ENCODE measurements at regions not wholly inside any gene's neighbourhood (a gene's known extent, or its start where the extent isn't known, plus 50 kb on each side); places are given as distances from the start of the nearest gene placed in this dataset.
A peak's percentile ranks its signal among the peaks of the same experiment; 100 is the strongest.

- H3K4me1 ChIP-seq (ENCODE audit: control insufficient read depth in 1 of 2, insufficient read depth in 2 of 2, low read length in 2 of 2), result no peaks in the 10 kb centered on the region
- H3K79me1 ChIP-seq (ENCODE audit: low read length), result no peaks in the 10 kb centered on the region
- no peaks in the 10 kb centered on the region for H3K27me3 ChIP-seq (ENCODE audit: insufficient read depth, low read length)
- H3K4me3 ChIP-seq (ENCODE audit: low read depth, low read length), result no peak overlapping the region
- H2AFZ ChIP-seq (ENCODE audit: insufficient read depth, low read length, poor library complexity), result no peak overlapping the region
- H3K23ac ChIP-seq (ENCODE audit: low read length), result no peak overlapping the region
- no peaks in the 10 kb centered on the region for H3K36me3 ChIP-seq (ENCODE audit: control insufficient read depth in 1 of 2, insufficient read depth in 2 of 2, low read length in 2 of 2)
- H3K27ac ChIP-seq (ENCODE audit: low read depth, low read length), result no peak overlapping the region
- no peak overlapping the region for H2BK120ac ChIP-seq (ENCODE audit: insufficient read depth, low read length, poor library complexity)
- no peak overlapping the region for H3K4ac ChIP-seq (ENCODE audit: low read depth, low read length)
- H2BK5ac ChIP-seq (ENCODE audit: low read depth, low read length, poor library complexity), result no peak overlapping the region
- H4K12ac ChIP-seq (ENCODE audit: low read depth, low read length), result no peak overlapping the region
- H3K9ac ChIP-seq (ENCODE audit: low read length), result no peak overlapping the region
- H3K4me2 ChIP-seq (ENCODE audit: low read length), result no peak overlapping the region
- no CpG with 5 or more reads among the region's 4 CpGs for WGBS (ENCODE audit: extremely low coverage, insufficient coverage, insufficient read length)
- no peak overlapping the region for H4K8ac ChIP-seq (ENCODE audit: low read depth, low read length)
- no peak overlapping the region for H2AK5ac ChIP-seq (ENCODE audit: low read length)
- no peak overlapping the region for H3K14ac ChIP-seq (ENCODE audit: low read length)
- no peak overlapping the region for H4K91ac ChIP-seq (ENCODE audit: low read depth, low read length)
- H3K9me3 ChIP-seq (ENCODE audit: insufficient read depth, low read depth, low read length), result no peaks in the 10 kb centered on the region
- H3K79me2 ChIP-seq (ENCODE audit: control insufficient read depth, insufficient read depth, low read length, poor library complexity), result no peaks in the 10 kb centered on the region
- H3K18ac ChIP-seq (ENCODE audit: low read length), result no peak overlapping the region
- no peak overlapping the region for H2BK12ac ChIP-seq (ENCODE audit: low read length)
- DNase-seq, result no peak
Observed at GRCh38 chr13:42685751-42686150, 95.6 kb upstream of the FAM216B start.

- H4K91ac ChIP-seq (ENCODE audit: low read depth, low read length), result no peak overlapping the region
Observed at GRCh38 chr13:42686165-42686564, 95.2 kb upstream of the FAM216B start.

DNA sequence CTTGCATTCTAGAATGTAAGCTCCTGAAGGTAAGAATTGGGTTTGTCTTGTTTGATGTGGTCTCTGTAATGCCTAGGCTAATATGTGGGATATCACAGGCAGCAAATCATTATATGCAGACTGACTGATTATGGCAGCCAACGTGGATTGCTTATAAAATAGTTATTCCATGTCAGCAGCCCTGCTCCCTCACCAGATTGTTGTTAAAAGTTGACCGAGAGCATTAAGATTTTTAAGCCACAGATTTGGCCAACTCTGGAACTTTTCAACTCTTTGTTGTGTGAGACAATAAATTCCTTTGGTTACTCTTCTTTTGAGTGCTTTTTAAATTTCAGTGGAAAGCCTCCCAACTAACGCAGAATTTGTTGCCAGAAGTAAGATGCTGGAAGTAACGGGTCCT is 92.6 kb upstream of the FAM216B start:
- WGBS (ENCODE audit: extremely low coverage, insufficient coverage, insufficient read length), result no CpG with 5 or more reads among the region's 4 CpGs
- H3K4ac ChIP-seq (ENCODE audit: low read depth, low read length), result no peak overlapping the region
- no peaks in the 10 kb centered on the region for H3K79me2 ChIP-seq (ENCODE audit: control insufficient read depth, insufficient read depth, low read length, poor library complexity)
- no peak overlapping the region for H3K23ac ChIP-seq (ENCODE audit: low read length)
- no peak overlapping the region for H3K27ac ChIP-seq (ENCODE audit: low read depth, low read length)
- H4K8ac ChIP-seq (ENCODE audit: low read depth, low read length), result no peak overlapping the region
- H3K4me2 ChIP-seq (ENCODE audit: low read length), result no peak overlapping the region
- H3K4me3 ChIP-seq (ENCODE audit: low read depth, low read length), result no peak overlapping the region
- no peak overlapping the region for H2BK120ac ChIP-seq (ENCODE audit: insufficient read depth, low read length, poor library complexity)
- H4K91ac ChIP-seq (ENCODE audit: low read depth, low read length), result no peak overlapping the region
- H3K9ac ChIP-seq (ENCODE audit: low read length), result no peak overlapping the region
- no peak overlapping the region for H2BK5ac ChIP-seq (ENCODE audit: low read depth, low read length, poor library complexity)
- H3K18ac ChIP-seq (ENCODE audit: low read length), result no peak overlapping the region
- H2AFZ ChIP-seq (ENCODE audit: insufficient read depth, low read length, poor library complexity), result no peak overlapping the region
- H3K36me3 ChIP-seq (ENCODE audit: control insufficient read depth in 1 of 2, insufficient read depth in 2 of 2, low read length in 2 of 2), result no peaks in the 10 kb centered on the region
- H3K9me3 ChIP-seq (ENCODE audit: insufficient read depth, low read depth, low read length), result no peaks in the 10 kb centered on the region
- H3K14ac ChIP-seq (ENCODE audit: low read length), result no peak overlapping the region
- H3K27me3 ChIP-seq (ENCODE audit: insufficient read depth, low read length), result no peaks in the 10 kb centered on the region
- H4K12ac ChIP-seq (ENCODE audit: low read depth, low read length), result no peak overlapping the region
- H2AK5ac ChIP-seq (ENCODE audit: low read length), result no peak overlapping the region
- DNase-seq, result no peak
- H3K79me1 ChIP-seq (ENCODE audit: low read length), result no peaks in the 10 kb centered on the region
- H2BK12ac ChIP-seq (ENCODE audit: low read length), result no peak overlapping the region
- H3K4me1 ChIP-seq (ENCODE audit: control insufficient read depth in 1 of 2, insufficient read depth in 2 of 2, low read length in 2 of 2), result no peaks in the 10 kb centered on the region

More at GRCh38 chr13:42686165-42686564, 95.2 kb upstream of the FAM216B start:
- H2BK12ac ChIP-seq (ENCODE audit: low read length), result no peak overlapping the region
- no peak overlapping the region for H4K8ac ChIP-seq (ENCODE audit: low read depth, low read length)
- no peak overlapping the region for H2BK5ac ChIP-seq (ENCODE audit: low read depth, low read length, poor library complexity)
- H3K14ac ChIP-seq (ENCODE audit: low read length), result no peak overlapping the region
- no peak overlapping the region for H2AFZ ChIP-seq (ENCODE audit: insufficient read depth, low read length, poor library complexity)
- H3K18ac ChIP-seq (ENCODE audit: low read length), result no peak overlapping the region
- H3K4me3 ChIP-seq (ENCODE audit: low read depth, low read length), result no peak overlapping the region
- no peak overlapping the region for H3K23ac ChIP-seq (ENCODE audit: low read length)
- H3K27ac ChIP-seq (ENCODE audit: low read depth, low read length), result no peak overlapping the region
- no peak overlapping the region for H2BK120ac ChIP-seq (ENCODE audit: insufficient read depth, low read length, poor library complexity)
- H3K4me2 ChIP-seq (ENCODE audit: low read length), result no peak overlapping the region
- no peak overlapping the region for H3K4ac ChIP-seq (ENCODE audit: low read depth, low read length)
- H3K4me1 ChIP-seq (ENCODE audit: control insufficient read depth in 1 of 2, insufficient read depth in 2 of 2, low read length in 2 of 2), result no peaks in the 10 kb centered on the region
- H3K79me1 ChIP-seq (ENCODE audit: low read length), result no peaks in the 10 kb centered on the region
- no peak overlapping the region for H3K9ac ChIP-seq (ENCODE audit: low read length)
- H3K36me3 ChIP-seq (ENCODE audit: control insufficient read depth in 1 of 2, insufficient read depth in 2 of 2, low read length in 2 of 2), result no peaks in the 10 kb centered on the region
- no peak overlapping the region for H2AK5ac ChIP-seq (ENCODE audit: low read length)
- no peak for DNase-seq
- no peaks in the 10 kb centered on the region for H3K27me3 ChIP-seq (ENCODE audit: insufficient read depth, low read length)
- no peak overlapping the region for H4K12ac ChIP-seq (ENCODE audit: low read depth, low read length)
- no peaks in the 10 kb centered on the region for H3K9me3 ChIP-seq (ENCODE audit: insufficient read depth, low read depth, low read length)
- H3K79me2 ChIP-seq (ENCODE audit: control insufficient read depth, insufficient read depth, low read length, poor library complexity), result no peaks in the 10 kb centered on the region

GRCh38 chr13:42696191-42696590 is 85.2 kb upstream of the FAM216B start:
- no peak overlapping the region for H3K18ac ChIP-seq (ENCODE audit: low read length)
- H3K27ac ChIP-seq (ENCODE audit: low read depth, low read length), result no peak overlapping the region
- no peaks in the 10 kb centered on the region for H3K36me3 ChIP-seq (ENCODE audit: control insufficient read depth in 1 of 2, insufficient read depth in 2 of 2, low read length in 2 of 2)
- H2AK5ac ChIP-seq (ENCODE audit: low read length), result no peak overlapping the region
- no peak overlapping the region for H3K4me2 ChIP-seq (ENCODE audit: low read length)
- no peak overlapping the region for H2BK12ac ChIP-seq (ENCODE audit: low read length)
- no peaks in the 10 kb centered on the region for H3K79me1 ChIP-seq (ENCODE audit: low read length)
- H3K4me3 ChIP-seq (ENCODE audit: low read depth, low read length), result no peak overlapping the region
- no peak overlapping the region for H2BK5ac ChIP-seq (ENCODE audit: low read depth, low read length, poor library complexity)
- H3K9me3 ChIP-seq (ENCODE audit: insufficient read depth, low read depth, low read length), result no peaks in the 10 kb centered on the region
- H3K79me2 ChIP-seq (ENCODE audit: control insufficient read depth, insufficient read depth, low read length, poor library complexity), result no peaks in the 10 kb centered on the region
- H2AFZ ChIP-seq (ENCODE audit: insufficient read depth, low read length, poor library complexity), result no peak overlapping the region
- no peak overlapping the region for H2BK120ac ChIP-seq (ENCODE audit: insufficient read depth, low read length, poor library complexity)
- H3K9ac ChIP-seq (ENCODE audit: low read length), result no peak overlapping the region
- no peak overlapping the region for H3K23ac ChIP-seq (ENCODE audit: low read length)
- H3K4ac ChIP-seq (ENCODE audit: low read depth, low read length), result no peak overlapping the region
- no peaks in the 10 kb centered on the region for H3K27me3 ChIP-seq (ENCODE audit: insufficient read depth, low read length)
- H4K91ac ChIP-seq (ENCODE audit: low read depth, low read length), result no peak overlapping the region
- H4K12ac ChIP-seq (ENCODE audit: low read depth, low read length), result no peak overlapping the region
- H3K4me1 ChIP-seq (ENCODE audit: control insufficient read depth in 1 of 2, insufficient read depth in 2 of 2, low read length in 2 of 2), result no peaks in the 10 kb centered on the region
- H3K14ac ChIP-seq (ENCODE audit: low read length), result no peak overlapping the region
- peak; percentile 3 to 37 for DNase-seq
- no peak overlapping the region for H4K8ac ChIP-seq (ENCODE audit: low read depth, low read length)
- WGBS (ENCODE audit: extremely low coverage, insufficient coverage, insufficient read length), result no CpG with 5 or more reads among the region's 4 CpGs

Measured in trophoblast cell (in vitro differentiated cells and primary cell).